IMR-90 (cell line): ENCODE measurements at regions not wholly inside any gene's neighbourhood (a gene's known extent, or its start where the extent isn't known, plus 50 kb on each side); places are given as distances from the start of the nearest gene placed in this dataset.

Experiments
- ATAC-seq: fragments of 200-7000 bp; cut with Tn5 transposase; 2 replicates; pipeline ENCODE4 v1.9.1; 2020; ENCODE audit warnings: low read depth, mild to moderate bottlenecking, moderate library complexity
- BruUV-seq: library from RNA; stranded (reverse); fragments of 400-500 nt; replicated peaks from 2 replicates; lab custom pipeline; 2021; lab: Mats Ljungman, UMichigan
- CTCF ChIA-PET: fragments of 300-600 bp; formaldehyde crosslinking; extraction: SDS; loops from one replicate; lab custom pipeline; 2021; ENCODE audit warnings: antibody characterized with exemption; lab: Yijun Ruan, JAX
- POLR2A ChIA-PET: fragments of 300-600 bp; sonication (Branson Sonifier 250); formaldehyde crosslinking; loops from one replicate; lab custom pipeline; 2022; ENCODE audit warnings: antibody characterized with exemption; ENCODE audit not compliant: unreplicated experiment; lab: Charles Lee
- DNase-seq: peaks from one replicate; pipeline ENCODE4 v3.0.0; 2013
- H2AFZ ChIP-seq: replicated peaks from 2 replicates; pipeline ENCODE3; 2013; ENCODE audit warnings: low read length, mild to moderate bottlenecking; ENCODE audit not compliant: poor library complexity
- H2AK5ac ChIP-seq: 2 replicates; pipeline ENCODE4 v1.6.1; 2013; ENCODE audit warnings: low read depth, low read length, inconsistent platforms
- H2AK9ac ChIP-seq: replicated peaks from 2 replicates; pipeline ENCODE3; 2013; ENCODE audit warnings: mild to moderate bottlenecking, low read depth, low read length, moderate library complexity; ENCODE audit not compliant: poor library complexity
- H2BK120ac ChIP-seq: 2 replicates; pipeline ENCODE4 v1.6.1; 2013; ENCODE audit warnings: low read depth, low read length, inconsistent platforms
- H2BK15ac ChIP-seq: 3 replicates; pipeline ENCODE4 v1.6.1; 2013; ENCODE audit warnings: low read depth, low read length, inconsistent platforms
- H2BK20ac ChIP-seq: 2 replicates; pipeline ENCODE4 v1.6.1; 2013; ENCODE audit warnings: low read depth, mild to moderate bottlenecking, inconsistent platforms, low read length, moderate library complexity
- H2BK5ac ChIP-seq: 2 replicates; pipeline ENCODE4 v1.6.1; 2013; ENCODE audit warnings: mild to moderate bottlenecking, low read depth, low read length, inconsistent platforms; ENCODE audit not compliant: poor library complexity, severe bottlenecking
- H3K14ac ChIP-seq: replicated peaks from 2 replicates; pipeline ENCODE4 v1.6.1; 2013; ENCODE audit warnings: low read depth, low read length, inconsistent platforms
- H3K18ac ChIP-seq: 2 replicates; pipeline ENCODE4 v1.6.1; 2013; ENCODE audit warnings: low read depth, low read length, control low read depth
- H3K23ac ChIP-seq: 2 replicates; pipeline ENCODE4 v1.6.1; 2013; ENCODE audit warnings: low read depth, low read length, inconsistent platforms
- H3K27ac ChIP-seq: 2 replicates; pipeline ENCODE4 v1.5.1; 2013; ENCODE audit warnings: mild to moderate bottlenecking, control low read depth, low read length; ENCODE audit not compliant: insufficient read depth
- H3K27me3 ChIP-seq: 2 replicates; pipeline ENCODE4 v1.6.1; 2013; ENCODE audit warnings: low read length; ENCODE audit not compliant: control insufficient read depth, insufficient read depth
- H3K36me3 ChIP-seq: 2 replicates; pipeline ENCODE4 v1.6.1; 2013; ENCODE audit warnings: low read length, mixed read lengths; ENCODE audit not compliant: control insufficient read depth, insufficient read depth
- H3K4ac ChIP-seq: 2 replicates; pipeline ENCODE4 v1.6.1; 2013; ENCODE audit warnings: low read depth, low read length, inconsistent platforms
- H3K4me1 ChIP-seq: 2 replicates; pipeline ENCODE4 v1.6.1; 2013; ENCODE audit warnings: low read length, mixed read lengths; ENCODE audit not compliant: control insufficient read depth, insufficient read depth
- H3K4me2 ChIP-seq: 2 replicates; pipeline ENCODE4 v1.6.1; 2013; ENCODE audit warnings: low read depth, mild to moderate bottlenecking, control low read depth, low read length, moderate library complexity
- H3K4me3 ChIP-seq: 2 replicates; pipeline ENCODE4 v1.5.1; 2013; ENCODE audit warnings: low read depth, mild to moderate bottlenecking, control low read depth, low read length, moderate library complexity; ENCODE audit not compliant: insufficient read depth
- H3K56ac ChIP-seq: 2 replicates; pipeline ENCODE4 v1.6.1; 2013; ENCODE audit warnings: low read length, inconsistent platforms; ENCODE audit not compliant: insufficient read depth; ENCODE audit errors: extremely low read depth
- H3K79me1 ChIP-seq, 2 experiments: 2 replicates each; pipeline ENCODE4 v1.6.1; 2013; ENCODE audit warnings: low read length in 2 of 2, inconsistent platforms in 1 of 2, low read depth in 1 of 2
- H3K9ac ChIP-seq: 2 replicates; pipeline ENCODE4 v1.6.1; 2013; ENCODE audit warnings: low read depth, low read length, control low read depth
- H3K9me1 ChIP-seq: 2 replicates; pipeline ENCODE4 v1.6.1; 2013; ENCODE audit warnings: low read length, inconsistent platforms; ENCODE audit not compliant: insufficient read depth
- H3K9me3 ChIP-seq: 2 replicates; pipeline ENCODE4 v1.6.1; 2013; ENCODE audit warnings: low read length; ENCODE audit not compliant: control insufficient read depth, insufficient read depth
- H4K20me1 ChIP-seq: 2 replicates; pipeline ENCODE4 v1.6.1; 2013; ENCODE audit warnings: low read length, inconsistent platforms; ENCODE audit not compliant: insufficient read depth
- H4K5ac ChIP-seq: 2 replicates; pipeline ENCODE4 v1.6.1; 2013; ENCODE audit warnings: mild to moderate bottlenecking, low read depth, low read length, control low read depth
- H4K8ac ChIP-seq, 2 experiments: 2 replicates each; pipeline ENCODE4 v1.6.1; 2013; ENCODE audit warnings: low read depth in 2 of 2, low read length in 2 of 2, control low read depth in 1 of 2, inconsistent platforms in 1 of 2
- H4K91ac ChIP-seq: 2 replicates; pipeline ENCODE4 v1.6.1; 2013; ENCODE audit warnings: low read depth, low read length, inconsistent platforms; ENCODE audit not compliant: insufficient read depth
- BHLHE40 ChIP-seq: fragments of 150-350 bp; IDR thresholded peaks from 2 replicates; pipeline ENCODE4 v1.6.1; 2016; ENCODE audit warnings: mild to moderate bottlenecking, low read depth, low read length
- CEBPB ChIP-seq: IDR thresholded peaks from 2 replicates; pipeline ENCODE4 v1.6.1; 2012; ENCODE audit warnings: low read depth, low read length, improper control_type of control experiment
- CHD1 ChIP-seq: IDR thresholded peaks from 2 replicates; pipeline ENCODE4 v1.6.1; 2012; ENCODE audit warnings: low read depth, low read length, improper control_type of control experiment
- CTCF ChIP-seq: conservative IDR thresholded peaks from 2 replicates; pipeline ENCODE4 v1.5.1; 2012; ENCODE audit warnings: mild to moderate bottlenecking, low read depth, low read length, improper control_type of control experiment
- ELK1 ChIP-seq: fragments of 150-350 bp; IDR thresholded peaks from 2 replicates; pipeline ENCODE4 v1.6.1; 2016; ENCODE audit warnings: low read depth, mild to moderate bottlenecking, low read length, moderate library complexity, borderline replicate concordance
- FOS ChIP-seq: fragments of 150-350 bp; IDR thresholded peaks from 2 replicates; pipeline ENCODE4 v1.6.1; 2016; ENCODE audit warnings: low read depth, low read length
- MAFK ChIP-seq: IDR thresholded peaks from 2 replicates; pipeline ENCODE4 v1.6.1; 2012; ENCODE audit warnings: low read depth, low read length, improper control_type of control experiment
- MAZ ChIP-seq: IDR thresholded peaks from 2 replicates; pipeline ENCODE4 v1.6.1; 2012; ENCODE audit warnings: low read depth, mild to moderate bottlenecking, low read length, improper control_type of control experiment, moderate library complexity, borderline replicate concordance
- MXI1 ChIP-seq: IDR thresholded peaks from 2 replicates; pipeline ENCODE4 v1.6.1; 2012; ENCODE audit warnings: low read depth, mild to moderate bottlenecking, low read length, moderate library complexity, borderline replicate concordance
- NFE2L2 ChIP-seq: fragments of 150-350 bp; IDR thresholded peaks from 2 replicates; pipeline ENCODE4 v1.6.1; 2016; ENCODE audit warnings: low read depth, mild to moderate bottlenecking, low read length
- POLR2A ChIP-seq: IDR thresholded peaks from 2 replicates; pipeline ENCODE4 v1.6.1; 2012; ENCODE audit warnings: mild to moderate bottlenecking, low read depth, low read length
- RAD21 ChIP-seq: IDR thresholded peaks from 2 replicates; pipeline ENCODE4 v1.6.1; 2012; ENCODE audit warnings: low read length, improper control_type of control experiment
- RCOR1 ChIP-seq: IDR thresholded peaks from 2 replicates; pipeline ENCODE4 v1.6.1; 2012; ENCODE audit warnings: mild to moderate bottlenecking, low read length, improper control_type of control experiment; ENCODE audit not compliant: insufficient replicate concordance
- RFX5 ChIP-seq: IDR thresholded peaks from 2 replicates; pipeline ENCODE4 v1.8.0; 2012; ENCODE audit warnings: low read depth, mild to moderate bottlenecking, low read length, moderate library complexity
- SMC3 ChIP-seq: fragments of 150-350 bp; IDR thresholded peaks from 2 replicates; pipeline ENCODE4 v1.6.1; 2016; ENCODE audit warnings: low read depth, mild to moderate bottlenecking, antibody characterized with exemption, low read length, moderate library complexity
- USF2 ChIP-seq: fragments of 150-350 bp; IDR thresholded peaks from 2 replicates; pipeline ENCODE4 v1.6.1; 2017; ENCODE audit warnings: mild to moderate bottlenecking, antibody characterized with exemption, low read length, low read depth
- WGBS, 2 experiments: methylation state at CpG; one replicate each; pipeline versions ENCODE4 v1.1.5 to v1.1.7; 2013; ENCODE audit warnings: missing lambda C conversion rate in 2 of 2; ENCODE audit not compliant: insufficient read length in 1 of 2; ENCODE audit errors: extremely low coverage in 2 of 2; 5-methylcytosine and 5-hydroxymethylcytosine counted together
- dilution Hi-C: fragments of 300-500 bp; cut with HindIII; formaldehyde crosslinking; loops from one replicate; pipeline ENCODE4 v1.14.3; 2018; ENCODE audit warnings: low sequenced_read_pairs; ENCODE audit not compliant: unreplicated experiment
- in situ Hi-C: fragments of 300-500 bp; cut with MboI; formaldehyde crosslinking; loops from 3 replicates; pipeline ENCODE4 v1.14.3; 2019; ENCODE audit warnings: low sequenced_read_pairs, inconsistent platforms, mixed read lengths
- intact Hi-C: fragments of 100-400 bp; cut with micrococcal nuclease; formaldehyde crosslinking; loops from 2 replicates; pipeline ENCODE4 v1.10.0; 2022

GRCh38 chr6:92243315-92243714 lies 1176.0 kb downstream of the EPHA7 start:
- ChIA-PET POLR2A (no interaction called here), CTCF (no interaction called here)
- Histone ChIP-seq H3K56ac (no peak overlapping the region), H3K27ac (no peak overlapping the region), H4K20me1 (no peaks in the 10 kb centered on the region), H3K36me3 (no peaks in the 10 kb centered on the region), H3K79me1 (no peaks in the 10 kb centered on the region), H4K91ac (no peak overlapping the region), H4K5ac (no peak overlapping the region), H3K27me3 (no peaks in the 10 kb centered on the region), H3K4me3 (no peak overlapping the region), H2BK15ac (no peak overlapping the region), H3K23ac (no peak overlapping the region), H2AFZ (no peak overlapping the region), H3K14ac (no peak overlapping the region), H3K4ac (no peak overlapping the region), H3K18ac (no peak overlapping the region), H3K9me1 (no peaks in the 10 kb centered on the region), H2BK120ac (no peak overlapping the region), H3K4me2 (no peak overlapping the region), H3K9ac (no peak overlapping the region), H2AK9ac (no peak overlapping the region), H2BK5ac (no peak overlapping the region), H3K9me3 (no peaks in the 10 kb centered on the region), H2AK5ac (no peak overlapping the region), H4K8ac (no peak overlapping the region), H2BK20ac (no peak overlapping the region), H3K4me1 (no peaks in the 10 kb centered on the region)
- no CpG with 5 or more reads among the region's 3 CpGs for WGBS, 2 experiments
- BruUV-seq = no TSS peak
- intact Hi-C loops (no loop called here), in situ Hi-C loops (no loop called here), dilution Hi-C loops (no loop called here)
- TF ChIP-seq MAFK = no peak
- no peak for TF ChIP-seq USF2
- TF ChIP-seq POLR2A = no peak
- TF ChIP-seq MXI1 = no peak
- TF ChIP-seq MAZ = no peak
- no peak for TF ChIP-seq FOS
- no peak for TF ChIP-seq RFX5
- no peak for TF ChIP-seq CTCF
- TF ChIP-seq RCOR1 = no peak
- no peak for TF ChIP-seq CHD1
- TF ChIP-seq NFE2L2 = no peak
- TF ChIP-seq ELK1 = no peak
- no peak for TF ChIP-seq CEBPB
- no peak for TF ChIP-seq BHLHE40
- TF ChIP-seq SMC3 = no peak
- TF ChIP-seq RAD21 = no peak
- DNase-seq (no peak), ATAC-seq (no peak)
